HCT116 (cell line): ENCODE measurements at regions not wholly inside any gene's neighbourhood (a gene's known extent, or its start where the extent isn't known, plus 50 kb on each side); places are given as distances from the start of the nearest gene placed in this dataset.

Experiments
- CTCF ChIP-seq, 3 experiments: fragments of 200-600 bp in 1 of 3; sonication (generic) in 1 of 3; IDR thresholded peaks in 2 of 3; conservative IDR thresholded peaks in 1 of 3; 2 replicates each; pipeline ENCODE4 v1.5.1; 2012 to 2017; ENCODE audit warnings: low read depth in 2 of 3, low read length in 2 of 3, antibody characterized with exemption in 1 of 3, borderline replicate concordance in 1 of 3, control low read depth in 1 of 3, mild to moderate bottlenecking in 1 of 3, mixed read lengths in 1 of 3, mixed run types in 1 of 3, moderate library complexity in 1 of 3; ENCODE audit not compliant: insufficient read depth in 1 of 3
- MAX ChIP-seq: IDR thresholded peaks from 2 replicates; pipeline ENCODE4 v1.6.1; 2012
- POLR2A ChIP-seq: IDR thresholded peaks from 2 replicates; pipeline ENCODE4 v1.7.0; 2011; ENCODE audit warnings: borderline replicate concordance; ENCODE audit not compliant: insufficient read depth, insufficient read length; ENCODE audit errors: extremely low read depth
- SIN3A ChIP-seq: IDR thresholded peaks from 2 replicates; pipeline ENCODE4 v1.6.1; 2012; ENCODE audit warnings: low read depth

- TF ChIP-seq POLR2A (no peak), MAX (no peak), CTCF (IDR thresholded peaks at IDR 0.05 in 2 of 3, conservative IDR thresholded peaks at IDR 0.05 in 1 of 3; ENCODE audit: borderline replicate concordance in 1 of 3, insufficient read depth in 1 of 3, low read depth in 2 of 3, low read length in 2 of 3) (no peak), SIN3A (no peak)
These were observed 563.5 kb upstream of the TBL1XR1 start for GRCh38 chr3:177760803-177761202.
